Spleen (tissue), 7 donors: ENCODE measurements at regions not wholly inside any gene's neighbourhood (a gene's known extent, or its start where the extent isn't known, plus 50 kb on each side); places are given as distances from the start of the nearest gene placed in this dataset.

ENCODE experiments used
- CTCF ChIP-seq, 11 experiments: fragments of 200-600 bp in 7 of 11; fragments of 450-650 bp in 4 of 11; sonication (generic) in 4 of 11; IDR thresholded peaks in 8 of 11; conservative IDR thresholded peaks in 3 of 11; 1 replicate in 7 of 11; 2 replicates in 4 of 11; pipeline versions ENCODE4 v1.4.0 to v1.8.0; 2016 to 2021; ENCODE audit warnings: antibody characterized with exemption in 11 of 11, inconsistent platforms in 4 of 11, mild to moderate bottlenecking in 1 of 11
- POLR2A ChIP-seq, 3 donors: fragments of 450-650 bp; IDR thresholded peaks; one replicate each; pipeline ENCODE4 v1.5.1; 2017; ENCODE audit warnings: antibody characterized with exemption in 3 of 3, mild to moderate bottlenecking in 1 of 3
- POLR2AphosphoS5 ChIP-seq, 3 donors: sonication (generic); formaldehyde crosslinking; IDR thresholded peaks; one replicate each; pipeline ENCODE4 v1.5.1; 2017; ENCODE audit warnings: antibody characterized with exemption in 3 of 3
- donor health status: DM: no; HTN: no; CAD: no; lungs with moderate emphysema.
- donor health status: DM: no; HTN: no; CAD: no.
- donor health status: DM: no; HTN: no; CAD: no.

- TF ChIP-seq CTCF (IDR thresholded peaks at IDR 0.05 in 8 of 11, conservative IDR thresholded peaks at IDR 0.05 in 3 of 11): no peak
- TF ChIP-seq POLR2AphosphoS5 (IDR thresholded peaks at IDR 0.05): no peak
- no peak for TF ChIP-seq POLR2A (IDR thresholded peaks at IDR 0.05)
Measured at GRCh38 chr6:96467814-96468213, 53.8 kb upstream of the UFL1 start.
